Osteoblast (primary cell): ENCODE measurements at regions not wholly inside any gene's neighbourhood (a gene's known extent, or its start where the extent isn't known, plus 50 kb on each side); places are given as distances from the start of the nearest gene placed in this dataset.
A peak's percentile ranks its signal among the peaks of the same experiment; 100 is the strongest.

Source experiments
- DNase-seq: peaks from one replicate; pipeline ENCODE4 v3.0.0; 2011; ENCODE audit warnings: low spot score, mixed read lengths; ENCODE audit not compliant: insufficient read length; ENCODE audit errors: missing footprints
- H2AFZ ChIP-seq: 2 replicates; pipeline ENCODE4 v1.6.0; 2011; ENCODE audit warnings: mild to moderate bottlenecking, low read length
- H3K27ac ChIP-seq: 2 replicates; pipeline ENCODE4 v1.5.1; 2011; ENCODE audit warnings: mild to moderate bottlenecking, low read depth, low read length, moderate library complexity
- H3K27me3 ChIP-seq: 2 replicates; pipeline ENCODE4 v1.6.0; 2012; ENCODE audit warnings: mild to moderate bottlenecking, control low read depth, inconsistent platforms, low read length, moderate library complexity; ENCODE audit not compliant: insufficient read depth
- H3K36me3 ChIP-seq: 2 replicates; pipeline ENCODE4 v1.5.1; 2011; ENCODE audit warnings: mild to moderate bottlenecking, low read length, control low read depth, moderate library complexity; ENCODE audit not compliant: insufficient read depth
- H3K4me1 ChIP-seq: 2 replicates; pipeline ENCODE4 v1.5.1; 2011; ENCODE audit warnings: mild to moderate bottlenecking, low read length, control low read depth, moderate library complexity; ENCODE audit not compliant: insufficient read depth
- H3K4me2 ChIP-seq: 2 replicates; pipeline ENCODE4 v1.6.0; 2011; ENCODE audit warnings: mild to moderate bottlenecking, low read length; ENCODE audit not compliant: insufficient read depth
- H3K4me3 ChIP-seq: fragments of 200-600 bp; sonication (generic); 3 replicates; pipeline ENCODE4 v1.5.1; 2012; ENCODE audit warnings: mild to moderate bottlenecking, low read length, inconsistent platforms; ENCODE audit not compliant: insufficient read depth
- H3K79me2 ChIP-seq: 2 replicates; pipeline ENCODE4 v1.6.0; 2012; ENCODE audit warnings: mild to moderate bottlenecking, low read length, control low read depth, inconsistent platforms; ENCODE audit not compliant: insufficient read depth
- H3K9me3 ChIP-seq: 2 replicates; pipeline ENCODE4 v1.5.1; 2011; ENCODE audit warnings: low read depth, low read length, control low read depth
- H4K20me1 ChIP-seq: 2 replicates; pipeline ENCODE4 v1.6.0; 2012; ENCODE audit warnings: mild to moderate bottlenecking, low read length, control low read depth; ENCODE audit not compliant: insufficient read depth
- CTCF ChIP-seq: IDR thresholded peaks from 2 replicates; pipeline ENCODE4 v1.5.1; 2011; ENCODE audit warnings: mild to moderate bottlenecking, low read depth, low read length, moderate library complexity; ENCODE audit errors: extremely low read depth

GRCh38 chr17:71710816-71711215 is 410.0 kb upstream of the SOX9 start:
- H4K20me1 ChIP-seq, result no peaks in the 10 kb centered on the region
- H3K4me1 ChIP-seq, result no peaks in the 10 kb centered on the region
- H3K4me2 ChIP-seq, result no peak overlapping the region
- TF ChIP-seq CTCF, result no peak
- no peaks in the 10 kb centered on the region for H3K79me2 ChIP-seq
- no peak overlapping the region for H3K27ac ChIP-seq
- no peaks in the 10 kb centered on the region for H3K9me3 ChIP-seq
- H3K36me3 ChIP-seq, result no peaks in the 10 kb centered on the region
- H2AFZ ChIP-seq, result no peak overlapping the region
- H3K27me3 ChIP-seq, result no peaks in the 10 kb centered on the region
- DNase-seq, result no peak
- no peak overlapping the region for H3K4me3 ChIP-seq

GRCh38 chr17:71713846-71714245 is 407.0 kb upstream of the SOX9 start:
- no peak overlapping the region for H2AFZ ChIP-seq
- no peak overlapping the region for H3K4me2 ChIP-seq
- H3K4me1 ChIP-seq, result no peaks in the 10 kb centered on the region
- no peak overlapping the region for H3K27ac ChIP-seq
- no peaks in the 10 kb centered on the region for H3K36me3 ChIP-seq
- no peak overlapping the region for H3K4me3 ChIP-seq
- no peaks in the 10 kb centered on the region for H3K27me3 ChIP-seq
- H4K20me1 ChIP-seq, result no peaks in the 10 kb centered on the region
- DNase-seq, result no peak
- no peak for TF ChIP-seq CTCF
- H3K79me2 ChIP-seq, result no peaks in the 10 kb centered on the region
- no peaks in the 10 kb centered on the region for H3K9me3 ChIP-seq

GRCh38 chr17:71724339-71724738 is 396.5 kb upstream of the SOX9 start:
- Histone ChIP-seq H3K4me1 (no peaks in the 10 kb centered on the region), H3K27ac (no peak overlapping the region), H2AFZ (no peak overlapping the region), H3K79me2 (no peaks in the 10 kb centered on the region), H3K4me3 (no peak overlapping the region), H3K36me3 (no peaks in the 10 kb centered on the region), H3K27me3 (no peaks in the 10 kb centered on the region), H3K4me2 (no peak overlapping the region), H4K20me1 (no peaks in the 10 kb centered on the region), H3K9me3 (no peaks in the 10 kb centered on the region)
- TF ChIP-seq CTCF, result no peak
- DNase-seq, result no peak

- DNase-seq, result no peak
- H4K20me1 ChIP-seq, result no peaks in the 10 kb centered on the region
- no peak overlapping the region for H3K4me3 ChIP-seq
- H3K4me1 ChIP-seq, result no peaks in the 10 kb centered on the region
- H3K27ac ChIP-seq, result no peak overlapping the region
- H2AFZ ChIP-seq, result peak overlapping the region; percentile 8
- no peaks in the 10 kb centered on the region for H3K9me3 ChIP-seq
- H3K27me3 ChIP-seq, result no peaks in the 10 kb centered on the region
- H3K36me3 ChIP-seq, result no peaks in the 10 kb centered on the region
- TF ChIP-seq CTCF, result no peak
- H3K4me2 ChIP-seq, result peak overlapping the region; percentile 81
- no peaks in the 10 kb centered on the region for H3K79me2 ChIP-seq
These were observed 395.0 kb upstream of the SOX9 start for GRCh38 chr17:71725811-71726210.
